H1 (cell line): ENCODE measurements at regions not wholly inside any gene's neighbourhood (a gene's known extent, or its start where the extent isn't known, plus 50 kb on each side); places are given as distances from the start of the nearest gene placed in this dataset.

Source experiments
- EGR1 ChIP-seq: IDR thresholded peaks from 2 replicates; pipeline ENCODE4 v1.6.1; 2011; ENCODE audit warnings: low read depth, low read length, borderline replicate concordance
- RAD21 ChIP-seq, 2 experiments: IDR thresholded peaks in 1 of 2; conservative IDR thresholded peaks in 1 of 2; 2 replicates each; pipeline ENCODE4 v1.6.1; 2011; ENCODE audit warnings: low read depth in 2 of 2, low read length in 2 of 2, improper control_type of control experiment in 1 of 2, inconsistent platforms in 1 of 2, mild to moderate bottlenecking in 1 of 2, moderate library complexity in 1 of 2
- SP4 ChIP-seq: IDR thresholded peaks from 2 replicates; pipeline ENCODE4 v1.6.1; 2012; ENCODE audit warnings: low read length, inconsistent platforms

- TF ChIP-seq EGR1 (no peak), RAD21 (IDR thresholded peaks at IDR 0.05 in 1 of 2, conservative IDR thresholded peaks at IDR 0.05 in 1 of 2; ENCODE audit: low read depth in 2 of 2, low read length in 2 of 2) (no peak), SP4 (no peak)
- TF ChIP-seq, all 59 proteins: peak for 0
Observed at GRCh38 chr1:207230441-207230840, 91.0 kb upstream of the CD55 start (continued).
